ENCODE measurements at regions not wholly inside any gene's neighbourhood (a gene's known extent, or its start where the extent isn't known, plus 50 kb on each side); places are given as distances from the start of the nearest gene placed in this dataset.

DNA sequence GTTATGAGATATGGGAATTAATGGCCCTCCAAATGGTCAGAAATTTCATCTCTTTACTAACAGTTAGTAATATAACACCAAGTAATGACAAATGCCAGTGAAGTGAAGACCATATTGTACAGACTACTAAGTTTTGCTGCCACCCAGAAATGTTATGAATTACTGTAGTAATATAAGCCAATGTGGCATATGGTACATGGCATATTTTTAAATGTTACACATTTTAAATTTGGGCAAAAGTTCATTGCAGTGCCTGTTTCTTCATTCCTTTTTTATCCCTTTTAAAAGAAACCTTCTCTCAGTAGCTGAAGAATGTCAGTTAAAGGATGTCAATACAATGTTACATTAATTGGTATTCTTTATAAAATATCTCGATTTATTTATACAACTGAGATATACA lies 626.5 kb upstream of the SLC8A1 start:
- DNase-seq: no peak
- ChIA-PET CTCF (no interaction called here), POLR2A (ENCODE audit: unreplicated experiment) (no interaction called here)
- no peak overlapping the region for H2AFZ ChIP-seq
- no TSS peak for BruUV-seq (replicated peaks)
- no peak overlapping the region for H3K27ac ChIP-seq
- no peaks in the 10 kb centered on the region for H3K27me3 ChIP-seq (ENCODE audit: insufficient read depth, low read depth)
- no peaks in the 10 kb centered on the region for H3K36me3 ChIP-seq (ENCODE audit: low read depth)
- H3K9me2 ChIP-seq (ENCODE audit: insufficient read depth): no peaks in the 10 kb centered on the region
- no peaks in the 10 kb centered on the region for H3K4me1 ChIP-seq (replicated peaks; ENCODE audit: insufficient read depth)
- no peaks in the 10 kb centered on the region for H3F3A ChIP-seq (ENCODE audit: insufficient read depth, low read depth)
- TF ChIP-seq, protein P1, sequence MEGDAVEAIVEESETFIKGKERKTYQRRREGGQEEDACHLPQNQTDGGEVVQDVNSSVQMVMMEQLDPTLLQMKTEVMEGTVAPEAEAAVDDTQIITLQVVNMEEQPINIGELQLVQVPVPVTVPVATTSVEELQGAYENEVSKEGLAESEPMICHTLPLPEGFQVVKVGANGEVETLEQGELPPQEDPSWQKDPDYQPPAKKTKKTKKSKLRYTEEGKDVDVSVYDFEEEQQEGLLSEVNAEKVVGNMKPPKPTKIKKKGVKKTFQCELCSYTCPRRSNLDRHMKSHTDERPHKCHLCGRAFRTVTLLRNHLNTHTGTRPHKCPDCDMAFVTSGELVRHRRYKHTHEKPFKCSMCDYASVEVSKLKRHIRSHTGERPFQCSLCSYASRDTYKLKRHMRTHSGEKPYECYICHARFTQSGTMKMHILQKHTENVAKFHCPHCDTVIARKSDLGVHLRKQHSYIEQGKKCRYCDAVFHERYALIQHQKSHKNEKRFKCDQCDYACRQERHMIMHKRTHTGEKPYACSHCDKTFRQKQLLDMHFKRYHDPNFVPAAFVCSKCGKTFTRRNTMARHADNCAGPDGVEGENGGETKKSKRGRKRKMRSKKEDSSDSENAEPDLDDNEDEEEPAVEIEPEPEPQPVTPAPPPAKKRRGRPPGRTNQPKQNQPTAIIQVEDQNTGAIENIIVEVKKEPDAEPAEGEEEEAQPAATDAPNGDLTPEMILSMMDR (conservative IDR thresholded peaks at IDR 0.05): no peak
- no peak for TF ChIP-seq EZH2 (IDR thresholded peaks at IDR 0.05; ENCODE audit: low read depth)
- no peaks in the 10 kb centered on the region for H3K9me3 ChIP-seq (ENCODE audit: insufficient read depth, low read depth)
- H4K20me1 ChIP-seq (ENCODE audit: insufficient read depth): no peaks in the 10 kb centered on the region; the same call in 1 of the 2 replicates
- no peaks in the 10 kb centered on the region for H3K79me2 ChIP-seq (ENCODE audit: low read depth)
- intact Hi-C loops (cut with micrococcal nuclease; ENCODE audit: unreplicated experiment): no loop called here
- H3K4me3 ChIP-seq: no peak overlapping the region
- no peak overlapping the region for H3K4me2 ChIP-seq

DNA sequence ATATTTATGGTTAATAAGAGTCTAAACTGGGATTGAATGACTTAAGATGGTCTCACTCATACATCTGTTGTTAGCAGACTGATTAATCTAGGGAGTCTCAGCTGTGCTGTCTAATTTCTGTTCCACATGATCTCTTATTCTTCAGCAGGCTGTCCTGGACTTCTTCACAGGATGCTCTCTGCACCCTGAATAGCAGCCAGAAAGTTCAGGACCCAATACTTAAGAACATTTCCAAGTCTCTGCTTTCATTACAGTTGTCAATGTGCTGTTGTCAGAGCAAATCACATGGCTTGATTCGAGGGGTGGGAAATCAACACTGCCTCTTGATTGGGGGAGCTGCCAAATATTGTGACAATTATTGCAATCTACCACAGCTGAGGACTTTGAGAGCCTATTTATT lies 627.1 kb upstream of the SLC8A1 start:
- TF ChIP-seq, protein P1 (conservative IDR thresholded peaks at IDR 0.05): no peak
- no peak for TF ChIP-seq EZH2 (IDR thresholded peaks at IDR 0.05; ENCODE audit: low read depth)

DNA sequence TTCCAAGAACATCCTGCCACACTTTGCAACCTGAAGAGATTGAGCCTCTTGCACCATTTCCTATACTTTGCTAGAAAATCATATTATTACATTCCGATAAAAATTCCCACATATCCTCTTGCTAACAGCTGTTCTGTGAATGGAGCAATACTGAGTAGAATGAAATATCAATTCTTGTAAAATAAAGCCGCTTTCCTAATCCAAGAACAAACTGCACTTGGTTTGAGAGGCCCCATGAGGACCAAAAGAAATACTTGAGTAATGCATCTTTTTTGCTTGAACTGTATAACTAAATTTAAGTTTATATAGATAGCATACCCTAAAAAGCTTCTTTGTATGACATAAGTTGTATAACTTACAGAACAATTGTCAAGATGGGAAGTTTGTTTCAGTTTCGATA lies 632.4 kb upstream of the SLC8A1 start:
- ChIA-PET POLR2A (ENCODE audit: unreplicated experiment) (no interaction called here), CTCF (no interaction called here)
- no peaks in the 10 kb centered on the region for H3K79me2 ChIP-seq (ENCODE audit: low read depth)
- no peak overlapping the region for H2AFZ ChIP-seq
- no peak for TF ChIP-seq EZH2 (IDR thresholded peaks at IDR 0.05; ENCODE audit: low read depth)
- TF ChIP-seq, protein P1 (conservative IDR thresholded peaks at IDR 0.05): no peak
- no peak overlapping the region for H3K27ac ChIP-seq
- BruUV-seq (replicated peaks): no TSS peak
- H3K4me1 ChIP-seq (replicated peaks; ENCODE audit: insufficient read depth): no peaks in the 10 kb centered on the region
- intact Hi-C loops (cut with micrococcal nuclease; ENCODE audit: unreplicated experiment): no loop called here
- no peak overlapping the region for H3K4me3 ChIP-seq
- no peaks in the 10 kb centered on the region; the same call in 1 of the 2 replicates for H3K9me2 ChIP-seq (ENCODE audit: insufficient read depth)
- H3K4me2 ChIP-seq: no peak overlapping the region
- H3K27me3 ChIP-seq (ENCODE audit: insufficient read depth, low read depth): no peaks in the 10 kb centered on the region
- no peaks in the 10 kb centered on the region for H3K36me3 ChIP-seq (ENCODE audit: low read depth)
- H3F3A ChIP-seq (ENCODE audit: insufficient read depth, low read depth): no peaks in the 10 kb centered on the region
- no peak for DNase-seq
- H3K9me3 ChIP-seq (ENCODE audit: insufficient read depth, low read depth): no peaks in the 10 kb centered on the region
- H4K20me1 ChIP-seq (ENCODE audit: insufficient read depth): no peaks in the 10 kb centered on the region

More for the DNA sequence above, 627.1 kb upstream of the SLC8A1 start:
- no peaks in the 10 kb centered on the region; the same call in 1 of the 2 replicates for H4K20me1 ChIP-seq (ENCODE audit: insufficient read depth)
- no peaks in the 10 kb centered on the region for H3K79me2 ChIP-seq (ENCODE audit: low read depth)
- ChIA-PET CTCF (no interaction called here), POLR2A (ENCODE audit: unreplicated experiment) (no interaction called here)
- no peaks in the 10 kb centered on the region for H3K4me1 ChIP-seq (replicated peaks; ENCODE audit: insufficient read depth)
- intact Hi-C loops (cut with micrococcal nuclease; ENCODE audit: unreplicated experiment): no loop called here
- no peaks in the 10 kb centered on the region for H3K9me2 ChIP-seq (ENCODE audit: insufficient read depth)
- no peak overlapping the region for H3K4me2 ChIP-seq
- no peaks in the 10 kb centered on the region for H3K36me3 ChIP-seq (ENCODE audit: low read depth)
- H3K27me3 ChIP-seq (ENCODE audit: insufficient read depth, low read depth): no peaks in the 10 kb centered on the region
- no TSS peak for BruUV-seq (replicated peaks)
- H3K27ac ChIP-seq: no peak overlapping the region
- H3F3A ChIP-seq (ENCODE audit: insufficient read depth, low read depth): no peaks in the 10 kb centered on the region
- no peak for DNase-seq
- H3K9me3 ChIP-seq (ENCODE audit: insufficient read depth, low read depth): no peaks in the 10 kb centered on the region
- H2AFZ ChIP-seq: no peak overlapping the region
- no peak overlapping the region for H3K4me3 ChIP-seq

Data from PC-9 (cell line).